Urothelium cell line (cell line): ENCODE measurements at regions not wholly inside any gene's neighbourhood (a gene's known extent, or its start where the extent isn't known, plus 50 kb on each side); places are given as distances from the start of the nearest gene placed in this dataset.
"Not testable (repeated sequence)": the region's sequence is repeated elsewhere in the genome, so short reads cannot be mapped to it uniquely, and the experiment has no call there.

Experiments
- DNase-seq: peaks from one replicate; pipeline ENCODE4 v3.0.0; 2011; ENCODE audit warnings: low spot score, mixed read lengths
- FAIRE-seq: peaks from 2 replicates; lab custom pipeline; 2011; peaks lifted over from hg19 to GRCh38; lab: Jason Lieb, UNC

DNA sequence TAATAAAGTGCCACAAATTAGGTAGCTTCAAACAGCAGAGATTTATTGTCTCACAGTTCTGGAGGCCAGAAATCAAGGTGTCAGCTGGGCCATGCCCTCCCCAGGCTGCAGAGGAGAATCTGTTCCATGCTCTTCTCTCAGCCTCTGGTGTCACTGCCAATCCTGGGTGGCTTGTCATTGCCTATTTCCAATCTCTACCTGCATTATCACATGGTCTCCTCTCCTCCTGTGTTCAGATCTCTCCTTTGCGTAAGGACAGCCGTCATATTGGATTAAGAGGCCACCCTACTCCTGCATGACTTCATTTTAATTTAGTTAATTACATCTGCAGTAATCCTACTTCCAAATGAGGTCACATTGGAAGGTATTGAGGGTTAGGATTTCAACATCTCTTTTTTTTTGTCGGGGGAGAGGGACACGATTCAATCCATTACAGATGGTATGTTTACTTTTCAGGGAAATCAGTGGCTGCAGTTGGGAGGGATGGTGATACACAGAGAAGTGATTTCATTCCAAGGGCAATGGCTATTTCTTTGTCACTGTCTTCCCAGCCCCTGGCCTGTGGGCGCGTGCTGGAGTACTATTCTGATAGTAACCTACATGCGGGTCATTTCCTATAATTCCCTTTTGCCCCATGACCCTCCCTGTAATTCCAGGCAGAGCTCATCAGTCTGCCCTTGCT is 169.4 kb downstream of the MINAR1 start:
- DNase-seq, result no peak
- FAIRE-seq, result no peak

- DNase-seq (no peak), FAIRE-seq (no peak)
Measured at GRCh38 chr15:79602180-79602579, 170.0 kb downstream of the MINAR1 start.

- no peak for FAIRE-seq
- no peak for DNase-seq
Measured at GRCh38 chr15:79602731-79603130, 170.6 kb downstream of the MINAR1 start.

DNA sequence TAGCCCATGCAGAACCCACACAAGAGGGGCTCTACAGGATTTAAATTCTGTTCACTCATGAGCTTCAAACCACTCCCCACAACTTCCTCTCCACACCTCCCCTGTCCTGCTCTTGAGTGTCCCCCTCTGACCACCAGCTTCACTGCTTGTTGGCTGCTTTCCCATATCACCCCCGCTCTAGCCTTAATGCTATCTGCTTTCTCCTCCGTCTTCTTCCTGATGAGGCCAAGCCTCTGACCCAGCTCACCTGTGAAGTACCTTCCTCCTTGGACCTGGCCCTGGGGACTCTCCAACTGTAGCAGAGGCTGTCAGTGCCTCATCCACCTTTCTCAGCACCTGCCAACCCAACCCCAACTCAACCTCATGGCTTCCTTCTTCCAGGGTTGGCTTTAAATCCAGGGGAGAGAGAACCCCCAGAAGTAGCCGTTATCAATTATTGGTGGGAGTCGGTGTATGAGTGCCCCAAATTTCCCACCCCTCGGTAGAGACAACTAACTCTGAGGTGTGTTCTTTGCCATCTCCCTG is 174.8 kb downstream of the MINAR1 start:
- DNase-seq, result no peak

DNA sequence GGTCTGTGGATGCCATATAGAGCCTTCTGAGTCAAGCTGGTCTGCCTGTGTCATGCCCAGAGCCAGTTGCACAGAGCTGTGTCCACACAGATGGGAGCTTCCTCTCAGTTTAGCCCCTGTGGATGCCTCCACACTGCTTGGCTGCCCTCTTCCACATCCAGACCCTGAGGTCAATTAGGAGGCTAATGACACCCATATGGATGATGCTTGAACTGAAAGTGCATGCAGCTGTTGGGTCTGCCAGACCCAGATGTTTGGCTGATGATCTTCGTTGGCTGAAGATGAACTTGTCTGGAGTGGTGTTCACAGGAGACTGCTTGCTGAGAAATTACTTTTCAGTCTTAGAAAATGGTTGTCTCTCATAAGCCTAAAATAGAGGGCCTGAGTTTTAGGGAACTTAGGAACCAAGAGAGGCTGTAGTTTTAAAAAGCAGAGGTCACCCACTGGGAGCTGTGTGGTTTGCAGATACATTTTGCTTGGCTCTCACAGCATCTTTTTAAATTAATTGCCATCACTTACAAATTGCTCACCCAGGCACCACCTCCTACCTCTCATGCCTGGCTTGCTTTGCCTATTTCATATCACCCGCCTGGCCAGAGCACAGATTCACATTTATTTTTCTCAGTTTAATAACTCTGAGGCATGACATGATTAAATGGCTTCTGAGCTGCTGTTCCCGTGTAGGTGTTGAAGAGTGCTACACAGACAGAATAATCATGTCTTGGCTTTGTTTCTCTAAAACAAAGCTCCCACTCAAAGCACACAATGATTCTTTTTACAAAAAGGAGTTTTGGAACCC is 176.1 kb downstream of the MINAR1 start:
- FAIRE-seq (no peak), DNase-seq (no peak)

More for the DNA sequence above, 174.8 kb downstream of the MINAR1 start:
- FAIRE-seq, result no peak

DNA sequence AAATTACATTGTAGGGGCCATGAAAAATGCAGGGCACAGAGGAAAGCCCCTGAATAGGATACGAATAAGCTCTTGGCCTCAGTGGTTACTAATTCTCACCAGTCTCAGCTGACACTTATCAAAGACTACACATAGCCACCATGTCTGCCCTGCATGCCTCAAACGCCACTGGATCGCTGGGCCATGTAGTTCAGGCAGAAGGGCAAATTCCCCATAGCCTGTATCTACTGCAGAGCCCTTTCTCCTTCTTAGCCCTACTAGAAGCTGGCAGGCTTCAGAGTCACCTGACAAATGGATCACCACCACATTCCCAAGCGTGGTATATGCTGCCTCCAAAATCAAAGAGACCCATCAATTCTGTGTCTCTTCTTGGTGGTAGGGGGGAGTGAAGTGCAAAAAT is 177.4 kb downstream of the MINAR1 start:
- FAIRE-seq (no peak), DNase-seq (no peak)

DNA sequence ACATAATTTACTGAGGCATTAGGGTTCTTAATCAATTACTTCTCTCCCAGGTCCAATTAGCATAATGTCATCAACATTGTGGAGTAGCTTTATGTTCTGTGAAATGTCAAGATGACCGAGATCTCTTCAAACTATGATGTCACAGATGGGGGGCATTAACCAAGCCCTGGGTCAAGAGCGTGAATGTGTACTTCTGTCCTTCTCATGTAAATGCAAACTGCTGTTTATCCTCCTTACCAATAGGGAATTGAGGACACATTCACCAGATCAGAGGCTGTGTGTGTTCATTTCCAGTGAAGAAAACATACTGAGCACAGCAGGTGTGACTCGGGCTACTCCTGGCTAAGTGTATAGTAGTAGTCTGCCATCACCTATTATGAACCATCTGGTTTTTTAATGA is 177.9 kb downstream of the MINAR1 start:
- no peak for FAIRE-seq
- DNase-seq, result no peak

DNA sequence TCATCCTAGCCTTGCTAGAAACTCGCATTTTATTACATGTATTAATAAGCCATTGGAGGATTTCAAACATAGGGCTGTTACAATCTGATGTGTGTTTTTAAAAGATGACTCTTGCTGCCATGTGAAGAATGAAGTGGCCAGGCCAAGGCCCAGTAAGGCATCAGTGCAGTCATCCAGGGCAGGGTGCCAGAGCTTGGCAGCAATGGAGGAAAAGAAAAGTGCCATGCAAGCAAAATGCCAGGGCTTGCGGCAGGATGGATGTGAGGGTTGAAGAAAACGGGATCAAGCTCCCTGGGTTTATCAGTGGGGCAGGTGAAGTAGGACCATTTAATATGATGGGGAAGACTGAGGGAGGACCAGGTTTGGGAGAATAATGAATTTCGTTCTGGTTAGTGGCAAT is 183.6 kb downstream of the MINAR1 start:
- DNase-seq, result no peak
- FAIRE-seq, result no peak

- DNase-seq (no peak), FAIRE-seq (no peak)
Measured at GRCh38 chr15:79617071-79617470, 184.9 kb downstream of the MINAR1 start.

- no peak for DNase-seq
- no peak for FAIRE-seq
Measured at GRCh38 chr15:79620112-79620857, 188.1 kb downstream of the MINAR1 start.

DNA sequence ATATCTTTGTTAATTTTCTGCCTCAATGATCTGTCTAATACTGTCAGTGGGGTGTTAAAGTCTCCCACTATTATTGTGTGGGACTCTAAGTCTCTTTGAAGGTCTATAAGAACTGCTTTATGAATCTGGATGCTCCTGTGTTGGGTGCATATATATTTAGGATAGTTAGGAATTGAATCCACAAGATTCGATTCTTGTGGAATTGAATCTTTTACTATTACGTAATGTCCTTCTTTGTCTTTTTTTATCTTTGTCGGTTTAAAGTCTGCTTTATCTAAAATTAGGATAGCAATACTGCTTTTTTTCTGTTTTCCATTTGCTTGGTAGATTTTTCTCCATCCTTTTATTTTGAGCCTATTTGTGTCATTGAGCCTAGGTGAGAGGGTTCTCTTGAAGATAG is 189.7 kb downstream of the MINAR1 start:
- FAIRE-seq, DNase-seq: not testable (repeated sequence)

DNA sequence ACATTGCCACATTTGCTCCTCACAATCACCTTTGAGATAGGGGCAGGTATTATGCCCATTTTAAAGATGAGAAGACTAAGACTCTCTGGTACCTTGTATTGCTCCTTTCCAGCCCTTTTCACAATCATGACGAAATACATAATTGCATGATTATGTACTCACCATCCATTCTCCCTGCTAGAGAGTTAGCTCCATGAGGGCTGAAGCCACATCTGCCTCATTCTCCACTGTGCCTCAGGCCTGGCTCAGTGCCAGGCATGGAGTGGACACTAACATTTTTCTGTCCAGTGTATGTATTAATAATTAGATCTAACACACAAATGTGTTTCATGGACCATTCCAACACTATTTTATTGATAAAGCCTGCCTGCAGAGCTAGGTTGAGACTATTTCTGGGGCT is 191.4 kb downstream of the MINAR1 start:
- FAIRE-seq, result peak; percentile 48
- no peak for DNase-seq

- FAIRE-seq, result no peak
- no peak for DNase-seq
Measured at GRCh38 chr15:79629687-79630086, 197.6 kb downstream of the MINAR1 start.

DNA sequence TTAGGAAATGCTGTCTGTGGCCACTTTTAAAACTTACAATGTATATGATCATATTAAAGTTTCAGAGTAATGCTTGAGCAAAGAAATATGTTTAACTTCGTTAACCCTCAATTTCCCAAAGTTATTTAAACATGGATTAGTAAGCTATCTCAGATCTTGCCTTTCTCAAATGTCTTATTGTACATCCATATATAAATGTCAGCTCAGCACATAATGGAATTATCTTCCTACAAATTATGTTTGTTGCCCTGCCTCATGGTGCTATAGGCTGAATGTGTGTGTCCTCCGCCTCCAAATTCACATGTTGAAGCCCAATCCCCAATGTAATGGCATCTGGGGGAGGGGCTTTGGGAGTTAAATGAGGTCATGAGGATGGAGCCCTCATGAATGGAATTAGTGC is 200.3 kb downstream of the MINAR1 start:
- FAIRE-seq, result no peak
- no peak for DNase-seq

- FAIRE-seq, result no peak
- DNase-seq, result no peak
Measured at GRCh38 chr15:79635149-79635771, 203.1 kb downstream of the MINAR1 start.

- FAIRE-seq (no peak), DNase-seq (no peak)
Measured at GRCh38 chr15:79635897-79636561, 203.9 kb downstream of the MINAR1 start.

DNA sequence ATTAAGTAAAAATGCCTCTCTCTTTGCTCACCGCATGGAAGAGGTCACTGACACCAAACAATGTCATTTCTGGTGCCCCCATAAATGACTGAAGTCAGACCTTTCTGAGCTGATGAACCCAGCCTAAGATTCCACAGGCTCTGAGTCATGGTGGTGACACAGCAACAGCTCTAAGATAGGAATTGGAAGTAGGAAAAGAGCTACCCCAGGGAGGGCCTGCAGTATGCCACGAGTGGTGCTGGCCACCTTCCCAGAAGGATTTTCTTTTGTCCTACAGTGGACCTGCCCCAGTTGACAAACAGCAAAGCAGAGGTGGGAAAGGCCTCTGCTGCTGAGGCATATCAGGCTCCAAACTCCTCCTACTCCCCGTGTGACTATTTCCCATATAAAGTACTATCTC is 208.1 kb downstream of the MINAR1 start:
- peak; percentile 81 for DNase-seq

DNA sequence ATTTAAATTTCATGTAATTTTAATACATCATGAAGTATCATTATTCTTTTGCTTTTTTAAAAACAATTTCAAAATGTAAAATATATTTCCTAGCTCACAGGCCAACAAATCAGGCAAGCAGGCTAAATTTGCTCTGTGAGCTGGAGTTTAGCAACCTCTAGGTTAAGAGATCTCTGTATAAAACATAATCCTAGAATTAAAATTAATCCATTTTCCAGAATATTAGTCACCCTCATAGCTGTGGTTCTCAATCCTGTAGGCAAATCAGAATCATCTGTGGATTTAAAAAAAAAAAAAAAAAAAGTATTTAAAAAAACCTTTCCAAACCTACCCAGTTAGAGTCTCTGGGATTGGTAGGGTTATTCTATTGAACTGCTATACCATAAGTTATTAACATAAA is 209.7 kb downstream of the MINAR1 start:
- DNase-seq, result no peak
- no peak for FAIRE-seq

More for the DNA sequence above, 208.1 kb downstream of the MINAR1 start:
- no peak for FAIRE-seq

DNA sequence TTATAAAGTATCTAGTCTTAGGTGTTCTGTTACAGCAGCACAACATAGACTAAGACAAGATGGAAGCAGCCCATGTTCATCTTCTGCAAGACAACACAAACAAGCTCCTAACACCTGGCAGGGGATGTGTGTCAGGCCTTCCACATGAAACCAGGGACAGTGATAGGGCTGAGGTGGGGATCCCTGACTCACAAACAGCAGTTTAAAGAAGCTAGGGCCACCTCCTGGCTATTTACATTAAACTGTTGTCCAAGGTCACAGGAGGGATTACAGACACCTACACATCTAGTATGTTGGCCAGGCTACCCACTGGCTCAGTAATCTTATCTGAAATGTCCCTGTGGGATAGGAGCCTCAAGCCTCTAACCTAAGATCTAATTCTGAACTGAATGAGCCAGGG is 211.3 kb downstream of the MINAR1 start:
- DNase-seq (no peak), FAIRE-seq (no peak)

GRCh38 chr15:79644091-79644490 is 212.0 kb downstream of the MINAR1 start:
- FAIRE-seq, result no peak
- peak; percentile 66 for DNase-seq
